Keratinocyte (primary cell): ENCODE measurements at regions not wholly inside any gene's neighbourhood (a gene's known extent, or its start where the extent isn't known, plus 50 kb on each side); places are given as distances from the start of the nearest gene placed in this dataset.

Experiments
- DNase-seq: peaks from one replicate; pipeline ENCODE4 v3.0.0-alpha.2; 2011; ENCODE audit warnings: low read depth, missing footprints, low spot score
- FAIRE-seq: peaks from 2 replicates; lab custom pipeline; 2011; peaks lifted over from hg19 to GRCh38; lab: Jason Lieb, UNC
- H2AFZ ChIP-seq: 2 replicates; pipeline ENCODE4 v1.6.0; 2012; ENCODE audit warnings: low read length, control low read depth, inconsistent platforms; ENCODE audit not compliant: control insufficient read depth
- H3K27ac ChIP-seq: 2 replicates; pipeline ENCODE4 v1.5.1; 2011; ENCODE audit warnings: low read length; ENCODE audit not compliant: control insufficient read depth, insufficient read depth
- H3K27me3 ChIP-seq: 3 replicates; pipeline ENCODE4 v1.6.0; 2011; ENCODE audit warnings: low read length; ENCODE audit not compliant: control insufficient read depth, insufficient read depth; ENCODE audit errors: extremely low read depth
- H3K36me3 ChIP-seq, 2 experiments: 2 replicates in 1 of 2; 3 replicates in 1 of 2; pipeline ENCODE4 v1.5.1; 2011; ENCODE audit warnings: low read length in 2 of 2, mild to moderate bottlenecking in 1 of 2; ENCODE audit not compliant: control insufficient read depth in 2 of 2, insufficient read depth in 2 of 2; ENCODE audit errors: extremely low read depth in 1 of 2
- H3K4me1 ChIP-seq: 3 replicates; pipeline ENCODE4 v1.5.1; 2011; ENCODE audit warnings: low read length; ENCODE audit not compliant: control insufficient read depth, insufficient read depth; ENCODE audit errors: extremely low read depth
- H3K4me2 ChIP-seq: 3 replicates; pipeline ENCODE4 v1.6.0; 2011; ENCODE audit warnings: low read depth, low read length; ENCODE audit not compliant: control insufficient read depth, insufficient read depth; ENCODE audit errors: extremely low read depth
- H3K4me3 ChIP-seq, 3 experiments: fragments of 200-600 bp in 1 of 3; sonication (generic) in 1 of 3; 2 replicates in 2 of 3; 3 replicates in 1 of 3; pipeline ENCODE4 v1.5.1; 2011 to 2016; ENCODE audit warnings: low read length in 3 of 3, mild to moderate bottlenecking in 3 of 3, control low read depth in 2 of 3, inconsistent platforms in 1 of 3, low read depth in 1 of 3, mixed read lengths in 1 of 3, mixed run types in 1 of 3, moderate library complexity in 1 of 3; ENCODE audit not compliant: control insufficient read depth in 2 of 3, insufficient read depth in 2 of 3; ENCODE audit errors: extremely low read depth in 1 of 3
- H3K79me2 ChIP-seq: 2 replicates; pipeline ENCODE4 v1.6.0; 2012; ENCODE audit warnings: low read length; ENCODE audit not compliant: control insufficient read depth, insufficient read depth
- H3K9ac ChIP-seq: 3 replicates; pipeline ENCODE4 v1.6.0; 2011; ENCODE audit warnings: low read length; ENCODE audit not compliant: control insufficient read depth, insufficient read depth; ENCODE audit errors: extremely low read depth
- H3K9me1 ChIP-seq: 3 replicates; pipeline ENCODE4 v1.6.0; 2011; ENCODE audit warnings: low read length; ENCODE audit not compliant: control insufficient read depth, insufficient read depth; ENCODE audit errors: extremely low read depth
- H3K9me3 ChIP-seq: 2 replicates; pipeline ENCODE4 v1.5.1; 2012; ENCODE audit warnings: low read depth, low read length; ENCODE audit not compliant: control insufficient read depth
- H4K20me1 ChIP-seq: 3 replicates; pipeline ENCODE4 v1.6.0; 2011; ENCODE audit warnings: low read length; ENCODE audit not compliant: control insufficient read depth, insufficient read depth; ENCODE audit errors: extremely low read depth
- CTCF ChIP-seq, 3 experiments: IDR thresholded peaks in 1 of 3; conservative IDR thresholded peaks in 1 of 3; optimal IDR thresholded peaks in 1 of 3; 2 replicates in 2 of 3; 3 replicates in 1 of 3; pipeline versions ENCODE3 to v1.5.1; 2011; ENCODE audit warnings: low read length in 3 of 3, mild to moderate bottlenecking in 3 of 3, moderate library complexity in 2 of 3, control low read depth in 1 of 3, inconsistent platforms in 1 of 3; ENCODE audit not compliant: insufficient read depth in 2 of 3; ENCODE audit errors: extremely low read depth in 1 of 3
- EZH2 ChIP-seq: IDR thresholded peaks from one replicate; pipeline ENCODE4 v1.6.1; 2012; ENCODE audit warnings: inconsistent platforms, mild to moderate bottlenecking, low read length, moderate library complexity
- dilution Hi-C: fragments of 300-500 bp; cut with MboI; formaldehyde crosslinking; loops from one replicate; pipeline ENCODE4 v1.7.0; 2020; ENCODE audit warnings: low sequenced_read_pairs; ENCODE audit not compliant: extremely low pct_ligation_motif_present

GRCh38 chr22:49115197-49115596 lies 712.5 kb downstream of the BRD1 start:
- dilution Hi-C loops = no loop called here
- Histone ChIP-seq H3K4me3 (no peak overlapping the region), H4K20me1 (no peaks in the 10 kb centered on the region), H3K4me2 (no peak overlapping the region), H3K36me3 (no peaks in the 10 kb centered on the region), H3K4me1 (no peaks in the 10 kb centered on the region), H3K27me3 (no peaks in the 10 kb centered on the region), H3K27ac (no peak overlapping the region), H3K79me2 (no peaks in the 10 kb centered on the region), H3K9ac (no peak overlapping the region), H3K9me1 (no peaks in the 10 kb centered on the region), H3K9me3 (peaks cover 3% of the 10 kb centered on the region), H2AFZ (no peak overlapping the region)
- no peak for DNase-seq
- no peak for TF ChIP-seq EZH2
- no peak for TF ChIP-seq CTCF (optimal IDR thresholded peaks at IDR 0.05 in 1 of 3, IDR thresholded peaks at IDR 0.05 in 1 of 3, conservative IDR thresholded peaks at IDR 0.05 in 1 of 3; ENCODE audit: extremely low read depth in 1 of 3, insufficient read depth in 2 of 3, low read length in 3 of 3)
- no peak for FAIRE-seq

- FAIRE-seq = no peak
- H3K27ac ChIP-seq = no peak overlapping the region
Observed at GRCh38 chr22:49113758-49114157, 713.9 kb downstream of the BRD1 start.

More at GRCh38 chr22:49113758-49114157, 713.9 kb downstream of the BRD1 start:
- Histone ChIP-seq H3K4me1 (no peaks in the 10 kb centered on the region), H3K9me1 (no peaks in the 10 kb centered on the region), H2AFZ (no peak overlapping the region), H3K9ac (no peak overlapping the region), H3K4me2 (no peak overlapping the region), H3K27me3 (no peaks in the 10 kb centered on the region), H3K4me3 (no peak overlapping the region), H4K20me1 (no peaks in the 10 kb centered on the region), H3K79me2 (no peaks in the 10 kb centered on the region), H3K9me3 (peaks cover 4% of the 10 kb centered on the region), H3K36me3 (no peaks in the 10 kb centered on the region)
- dilution Hi-C loops = no loop called here
- no peak for TF ChIP-seq EZH2
- TF ChIP-seq CTCF (optimal IDR thresholded peaks at IDR 0.05 in 1 of 3, IDR thresholded peaks at IDR 0.05 in 1 of 3, conservative IDR thresholded peaks at IDR 0.05 in 1 of 3; ENCODE audit: extremely low read depth in 1 of 3, insufficient read depth in 2 of 3, low read length in 3 of 3) = no peak
- no peak for DNase-seq
